Esophagus muscularis mucosa (tissue), 4 donors: ENCODE measurements at regions not wholly inside any gene's neighbourhood (a gene's known extent, or its start where the extent isn't known, plus 50 kb on each side); places are given as distances from the start of the nearest gene placed in this dataset.

Source experiments
- CTCF ChIP-seq, 3 experiments: fragments of 200-600 bp in 2 of 3; fragments of 450-650 bp in 1 of 3; sonication (generic) in 2 of 3; IDR thresholded peaks; one replicate each; pipeline ENCODE4 v1.5.1; 2017 to 2019; ENCODE audit warnings: antibody characterized with exemption in 3 of 3, mild to moderate bottlenecking in 2 of 3, moderate library complexity in 1 of 3
- EP300 ChIP-seq: sonication (generic); formaldehyde crosslinking; IDR thresholded peaks from one replicate; pipeline ENCODE4 v1.6.1; 2017; ENCODE audit warnings: antibody characterized with exemption
- POLR2A ChIP-seq: fragments of 450-650 bp; IDR thresholded peaks from one replicate; pipeline ENCODE4 v1.6.1; 2017; ENCODE audit warnings: antibody characterized with exemption, moderate library complexity, mild to moderate bottlenecking, low read depth
- POLR2AphosphoS5 ChIP-seq, 2 donors: sonication (generic); formaldehyde crosslinking; IDR thresholded peaks; one replicate each; pipeline ENCODE4 v1.6.1; 2017; ENCODE audit warnings: antibody characterized with exemption in 2 of 2

GRCh38 chr4:154961263-154961662, 180.2 kb downstream of the RBM46 start:
- TF ChIP-seq CTCF (IDR thresholded peaks at IDR 0.05): no peak
- TF ChIP-seq POLR2AphosphoS5 (IDR thresholded peaks at IDR 0.05): no peak
- TF ChIP-seq POLR2A: no peak
- no peak for TF ChIP-seq EP300
